Fibroblast of the aortic adventitia (primary cell): ENCODE measurements at regions not wholly inside any gene's neighbourhood (a gene's known extent, or its start where the extent isn't known, plus 50 kb on each side); places are given as distances from the start of the nearest gene placed in this dataset.

ENCODE experiments used
- DNase-seq: peaks from one replicate; pipeline ENCODE4 v3.0.0-alpha.2; 2010; ENCODE audit warnings: low read depth
- H3K4me3 ChIP-seq: 2 replicates; pipeline ENCODE4 v1.5.1; 2011; ENCODE audit warnings: low read depth, mild to moderate bottlenecking, control low read depth, low read length, moderate library complexity
- CTCF ChIP-seq: IDR thresholded peaks from 2 replicates; pipeline ENCODE4 v1.5.1; 2011; ENCODE audit warnings: mild to moderate bottlenecking, low read length, control low read depth, inconsistent platforms; ENCODE audit not compliant: insufficient read depth

GRCh38 chr20:39882806-39883205, 806.2 kb downstream of the MAFB start:
- no peak for TF ChIP-seq CTCF
- no peak for DNase-seq
- no peak overlapping the region for H3K4me3 ChIP-seq

- no peak overlapping the region for H3K4me3 ChIP-seq
- TF ChIP-seq CTCF = peak; percentile 26
- DNase-seq = peak; percentile 43
Observed at GRCh38 chr20:39880890-39881289, 808.1 kb downstream of the MAFB start.

- H3K4me3 ChIP-seq = no peak overlapping the region
- TF ChIP-seq CTCF = no peak
- no peak for DNase-seq
Observed at GRCh38 chr20:39879296-39879695, 809.7 kb downstream of the MAFB start.

- DNase-seq = no peak
- TF ChIP-seq CTCF = no peak
- H3K4me3 ChIP-seq = no peak overlapping the region
Observed at GRCh38 chr20:39878809-39879208, 810.2 kb downstream of the MAFB start.

- no peak for TF ChIP-seq CTCF
- no peak overlapping the region for H3K4me3 ChIP-seq
- DNase-seq = no peak
Observed at GRCh38 chr20:39878320-39878719, 810.7 kb downstream of the MAFB start.

GRCh38 chr20:39877788-39878187, 811.2 kb downstream of the MAFB start:
- TF ChIP-seq CTCF = no peak
- DNase-seq = no peak
- no peak overlapping the region for H3K4me3 ChIP-seq

GRCh38 chr20:39876976-39877635, 811.9 kb downstream of the MAFB start:
- no peak for DNase-seq
- no peak overlapping the region for H3K4me3 ChIP-seq
- TF ChIP-seq CTCF = no peak
